Activated naive CD4-positive, alpha-beta T cell treated with anti-CD3 and anti-CD28 coated beads, Interleukin-2, amount 10 ng/mL, durations not matched to agents 7 days and 5 days (primary cell): ENCODE measurements at regions not wholly inside any gene's neighbourhood (a gene's known extent, or its start where the extent isn't known, plus 50 kb on each side); places are given as distances from the start of the nearest gene placed in this dataset.
"Not testable (repeated sequence)": the region's sequence is repeated elsewhere in the genome, so short reads cannot be mapped to it uniquely, and the experiment has no call there.

Experiments
- CTCF ChIA-PET: fragments of 350-600 bp; sonication (Branson Sonifier 250); formaldehyde crosslinking; loops from one replicate; lab custom pipeline; 2021; ENCODE audit warnings: antibody characterized with exemption; lab: Charles Lee
- DNase-seq: peaks from one replicate; pipeline ENCODE4 v3.0.0-alpha.2; 2020
- H3K27ac Mint-ChIP-seq: one replicate; pipeline ENCODE4 v1.8.0; 2021; ENCODE audit warnings: mild to moderate bottlenecking, moderate library complexity, mixed read lengths
- H3K27me3 Mint-ChIP-seq: one replicate; pipeline ENCODE4 v1.8.0; 2021; ENCODE audit warnings: mild to moderate bottlenecking, mixed read lengths
- H3K36me3 Mint-ChIP-seq: one replicate; pipeline ENCODE4 v1.8.0; 2021; ENCODE audit warnings: mixed read lengths
- H3K4me1 Mint-ChIP-seq: one replicate; pipeline ENCODE4 v1.8.0; 2021; ENCODE audit warnings: mixed read lengths
- H3K4me3 Mint-ChIP-seq: one replicate; pipeline ENCODE4 v1.8.0; 2021; ENCODE audit warnings: mild to moderate bottlenecking, moderate library complexity, mixed read lengths
- H3K9me3 Mint-ChIP-seq: one replicate; pipeline ENCODE4 v1.8.0; 2021; ENCODE audit warnings: mixed read lengths

GRCh38 chr9:97248252-97248651 is 59.2 kb upstream of the CCDC180 start:
- CTCF ChIA-PET: not testable (repeated sequence)

DNA sequence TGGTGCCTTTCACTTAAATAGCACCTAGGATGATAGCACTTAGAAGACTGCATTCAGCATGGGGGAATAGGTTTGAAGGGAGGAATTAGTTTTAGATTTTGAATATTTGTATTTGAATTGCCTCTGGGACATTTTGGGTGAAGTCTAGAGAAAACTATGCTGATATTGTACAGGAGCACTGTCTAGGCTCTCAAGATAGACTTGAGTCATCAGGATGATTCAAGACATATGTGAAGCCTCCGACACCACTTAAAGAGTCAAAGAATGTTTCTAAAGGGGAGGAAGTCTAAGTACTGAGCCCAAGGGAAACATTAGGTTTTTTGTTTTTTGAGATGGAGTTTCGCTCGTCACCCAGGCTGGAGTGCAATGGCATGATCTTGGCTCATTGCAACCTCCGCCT is 63.9 kb upstream of the CCDC180 start:
- Mint-ChIP-seq H3K4me1 (peaks cover 14% of the 10 kb centered on the region), H3K4me3 (no peak overlapping the region), H3K27me3 (no peaks in the 10 kb centered on the region), H3K36me3 (peaks cover 1% of the 10 kb centered on the region), H3K9me3 (no peaks in the 10 kb centered on the region), H3K27ac (no peak overlapping the region)
- DNase-seq: no peak
- CTCF ChIA-PET: no interaction called here

More at GRCh38 chr9:97248252-97248651, 59.2 kb upstream of the CCDC180 start:
- not testable (repeated sequence) for H3K27ac Mint-ChIP-seq, H3K4me1 Mint-ChIP-seq, H3K27me3 Mint-ChIP-seq, DNase-seq, H3K36me3 Mint-ChIP-seq, H3K9me3 Mint-ChIP-seq, H3K4me3 Mint-ChIP-seq

DNA sequence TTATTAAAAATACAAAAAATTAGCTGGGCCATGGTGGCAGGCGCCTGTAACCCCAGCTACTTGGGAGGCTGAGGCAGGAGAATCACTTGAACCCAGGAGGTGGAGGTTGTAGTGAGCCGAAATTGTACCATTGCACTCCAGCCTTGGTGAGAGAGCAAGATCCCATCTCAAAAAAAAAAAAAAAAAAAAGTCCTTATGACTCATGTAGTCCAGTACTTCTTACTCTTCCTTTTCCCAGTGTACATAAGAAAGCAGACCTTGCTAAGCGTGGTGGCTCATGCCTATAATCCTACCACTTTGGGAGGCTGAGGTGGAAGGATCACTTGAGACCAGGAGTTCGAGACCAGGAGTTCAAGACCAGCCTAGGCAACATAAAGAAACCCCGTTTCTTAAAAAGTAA is 66.0 kb upstream of the CCDC180 start:
- H3K36me3 Mint-ChIP-seq, H3K27ac Mint-ChIP-seq, H3K4me3 Mint-ChIP-seq, DNase-seq, H3K9me3 Mint-ChIP-seq, CTCF ChIA-PET, H3K27me3 Mint-ChIP-seq: not testable (repeated sequence)
- peaks cover 26% of the 10 kb centered on the region for H3K4me1 Mint-ChIP-seq

GRCh38 chr9:97237951-97238889 is 69.2 kb upstream of the CCDC180 start:
- Mint-ChIP-seq H3K27ac (peak overlapping the region; percentile 97), H3K36me3 (peaks cover 1% of the 10 kb centered on the region), H3K4me1 (peaks cover 26% of the 10 kb centered on the region), H3K9me3 (no peaks in the 10 kb centered on the region), H3K27me3 (no peaks in the 10 kb centered on the region), H3K4me3 (peak overlapping the region; percentile 93)
- CTCF ChIA-PET: no interaction called here
- peak; percentile 87 for DNase-seq

GRCh38 chr9:97237311-97237786 is 70.1 kb upstream of the CCDC180 start:
- peaks cover 3% of the 10 kb centered on the region for H3K27me3 Mint-ChIP-seq
- CTCF ChIA-PET: no interaction called here
- peak overlapping the region; percentile 97 for H3K27ac Mint-ChIP-seq
- H3K9me3 Mint-ChIP-seq: no peaks in the 10 kb centered on the region
- peaks cover 26% of the 10 kb centered on the region for H3K4me1 Mint-ChIP-seq
- peak overlapping the region; percentile 93 for H3K4me3 Mint-ChIP-seq
- no peak for DNase-seq
- peaks cover 1% of the 10 kb centered on the region for H3K36me3 Mint-ChIP-seq

- CTCF ChIA-PET, H3K36me3 Mint-ChIP-seq, H3K9me3 Mint-ChIP-seq, H3K27me3 Mint-ChIP-seq, H3K4me1 Mint-ChIP-seq, DNase-seq, H3K4me3 Mint-ChIP-seq, H3K27ac Mint-ChIP-seq: not testable (repeated sequence)
Observed at GRCh38 chr9:97233009-97233400, 74.5 kb upstream of the CCDC180 start.

- H3K9me3 Mint-ChIP-seq, H3K4me3 Mint-ChIP-seq, H3K36me3 Mint-ChIP-seq, H3K27ac Mint-ChIP-seq, DNase-seq, CTCF ChIA-PET, H3K4me1 Mint-ChIP-seq, H3K27me3 Mint-ChIP-seq: not testable (repeated sequence)
Observed at GRCh38 chr9:97232060-97233008, 75.1 kb upstream of the CCDC180 start.

DNA sequence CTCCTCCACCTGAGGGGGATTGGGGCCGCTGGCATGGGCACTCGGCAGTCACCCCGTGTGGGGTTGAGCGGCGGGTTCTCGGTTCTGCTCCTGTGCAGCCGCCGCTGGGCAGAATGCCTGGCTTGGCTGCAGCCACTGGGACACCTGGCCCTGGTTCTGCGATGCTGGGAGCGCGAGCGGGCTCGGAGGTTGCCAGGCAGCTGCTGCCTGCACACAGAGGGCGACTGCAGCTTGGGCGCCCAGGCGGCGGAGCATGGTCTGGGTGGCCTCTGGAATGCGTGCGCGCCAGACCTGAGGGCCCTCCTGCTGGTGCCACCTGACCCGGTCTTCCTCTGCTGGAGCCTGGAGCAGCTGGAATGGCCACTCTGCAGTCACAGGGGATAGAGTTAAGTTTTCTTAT is 85.1 kb upstream of the CCDC180 start:
- H3K4me1 Mint-ChIP-seq, H3K9me3 Mint-ChIP-seq, H3K36me3 Mint-ChIP-seq, H3K27ac Mint-ChIP-seq, CTCF ChIA-PET, DNase-seq: not testable (repeated sequence)
- peak overlapping the region; percentile 5 for H3K4me3 Mint-ChIP-seq
- H3K27me3 Mint-ChIP-seq: peaks cover 41% of the 10 kb centered on the region

GRCh38 chr9:97221478-97222355 is 85.7 kb upstream of the CCDC180 start:
- H3K9me3 Mint-ChIP-seq, H3K4me1 Mint-ChIP-seq, H3K36me3 Mint-ChIP-seq, H3K27ac Mint-ChIP-seq: not testable (repeated sequence)
- CTCF ChIA-PET: interaction anchor here (1.3 kb wide), 1 partner anchor 346 kb away, joined by 3 read pairs; no protein-coding TSS in a partner anchor
- peak; percentile 80 for DNase-seq
- Mint-ChIP-seq H3K27me3 (peaks cover 41% of the 10 kb centered on the region), H3K4me3 (peak overlapping the region; percentile 66)

- no peak for DNase-seq
- H3K4me1 Mint-ChIP-seq: peaks cover 9% of the 10 kb centered on the region
- H3K9me3 Mint-ChIP-seq: no peaks in the 10 kb centered on the region
- CTCF ChIA-PET: interaction anchor here (1.3 kb wide), 1 partner anchor 346 kb away, joined by 3 read pairs; no protein-coding TSS in a partner anchor
- no peak overlapping the region for H3K27ac Mint-ChIP-seq
- peaks cover 3% of the 10 kb centered on the region for H3K36me3 Mint-ChIP-seq
- H3K27me3 Mint-ChIP-seq: peaks cover 44% of the 10 kb centered on the region
- H3K4me3 Mint-ChIP-seq: peak overlapping the region; percentile 66
Observed at GRCh38 chr9:97220894-97221477, 86.5 kb upstream of the CCDC180 start.

DNA sequence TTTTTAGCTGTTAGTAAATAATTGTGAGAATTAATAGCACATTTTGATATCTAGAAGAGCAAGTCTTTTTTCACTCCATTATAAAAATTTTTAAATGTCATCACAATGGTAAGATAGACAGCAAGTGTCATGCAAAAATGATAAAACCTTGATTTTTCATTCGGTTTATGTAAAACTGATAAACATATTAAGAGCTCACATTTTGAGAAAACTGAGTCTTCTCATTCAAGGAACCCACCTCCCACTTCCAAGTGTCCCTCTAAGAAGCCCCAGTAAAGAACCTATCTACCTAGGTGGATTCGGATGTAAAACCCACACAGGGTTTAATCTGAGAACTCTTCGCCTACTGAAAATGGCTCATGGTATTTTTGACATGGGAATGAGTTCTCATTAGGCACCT is 87.1 kb upstream of the CCDC180 start:
- CTCF ChIA-PET: interaction anchor here (1.3 kb wide), 1 partner anchor 345 kb away, joined by 3 read pairs; no protein-coding TSS in a partner anchor
- H3K36me3 Mint-ChIP-seq, DNase-seq, H3K4me1 Mint-ChIP-seq, H3K9me3 Mint-ChIP-seq, H3K4me3 Mint-ChIP-seq, H3K27ac Mint-ChIP-seq: not testable (repeated sequence)
- peaks cover 48% of the 10 kb centered on the region for H3K27me3 Mint-ChIP-seq

DNA sequence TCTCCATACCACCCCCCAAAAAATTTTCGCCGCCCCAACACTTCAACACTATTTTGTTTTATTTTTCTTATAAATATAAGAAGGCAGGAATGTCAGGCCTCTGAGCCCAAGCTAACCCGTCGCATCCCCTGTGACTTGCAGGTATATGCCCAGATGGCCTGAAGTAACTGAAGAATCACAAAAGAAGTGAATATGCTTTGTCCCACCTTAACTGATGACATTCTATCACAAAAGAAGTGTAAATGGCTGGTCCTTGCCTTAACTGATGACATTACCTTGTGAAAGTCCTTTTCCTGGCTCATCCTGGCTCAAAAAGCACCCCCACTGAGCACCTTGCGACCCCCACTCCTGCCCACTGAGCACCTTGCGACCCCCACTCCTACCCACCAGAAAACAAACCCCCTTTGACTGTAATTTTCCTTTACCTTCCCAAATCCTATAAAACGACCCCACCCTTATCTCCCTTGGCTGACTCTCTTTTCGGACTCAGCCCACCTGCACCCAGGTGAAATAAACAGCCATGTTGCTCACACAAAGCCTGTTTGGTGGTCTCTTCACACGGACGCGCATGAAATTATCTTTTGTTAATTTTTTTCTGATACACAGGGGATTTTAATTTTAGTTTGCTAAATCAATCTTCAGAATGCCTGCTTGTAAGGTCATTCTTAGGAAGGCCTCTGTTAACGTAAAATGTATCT is 87.9 kb upstream of the CCDC180 start:
- DNase-seq, H3K9me3 Mint-ChIP-seq, H3K4me3 Mint-ChIP-seq, CTCF ChIA-PET, H3K36me3 Mint-ChIP-seq, H3K27ac Mint-ChIP-seq, H3K4me1 Mint-ChIP-seq: not testable (repeated sequence)
- peaks cover 50% of the 10 kb centered on the region for H3K27me3 Mint-ChIP-seq

GRCh38 chr9:97215127-97215526 is 92.3 kb upstream of the CCDC180 start:
- H3K9me3 Mint-ChIP-seq, CTCF ChIA-PET, H3K4me3 Mint-ChIP-seq, H3K27ac Mint-ChIP-seq, H3K4me1 Mint-ChIP-seq, H3K36me3 Mint-ChIP-seq, DNase-seq: not testable (repeated sequence)
- H3K27me3 Mint-ChIP-seq: peaks cover 24% of the 10 kb centered on the region
